H9 (cell line): ENCODE measurements at regions not wholly inside any gene's neighbourhood (a gene's known extent, or its start where the extent isn't known, plus 50 kb on each side); places are given as distances from the start of the nearest gene placed in this dataset.

Experiments
- DNase-seq: peaks from one replicate; pipeline ENCODE4 v3.0.0-alpha.2; 2017
- H2AFZ ChIP-seq: one replicate; pipeline ENCODE4 v1.6.1; 2013; ENCODE audit warnings: mild to moderate bottlenecking, low read length, control low read depth, moderate library complexity
- H2AK5ac ChIP-seq: 2 replicates; pipeline ENCODE4 v1.6.1; 2013; ENCODE audit warnings: low read length, control low read depth, mixed read lengths; ENCODE audit not compliant: insufficient read length
- H2BK120ac ChIP-seq: one replicate; pipeline ENCODE4 v1.6.1; 2013; ENCODE audit warnings: low read depth, mild to moderate bottlenecking, low read length, control low read depth, inconsistent platforms; ENCODE audit not compliant: poor library complexity, severe bottlenecking
- H2BK12ac ChIP-seq: 2 replicates; pipeline ENCODE4 v1.6.1; 2013; ENCODE audit warnings: low read length, control low read depth, mixed read lengths, low read depth; ENCODE audit not compliant: insufficient read length
- H2BK15ac ChIP-seq: 2 replicates; pipeline ENCODE4 v1.6.1; 2013; ENCODE audit warnings: low read depth, low read length, control low read depth
- H2BK20ac ChIP-seq: one replicate; pipeline ENCODE4 v1.6.1; 2013; ENCODE audit warnings: low read depth, mild to moderate bottlenecking, low read length, control low read depth, inconsistent platforms; ENCODE audit not compliant: poor library complexity, severe bottlenecking
- H2BK5ac ChIP-seq: 2 replicates; pipeline ENCODE4 v1.6.1; 2013; ENCODE audit warnings: low read length, control low read depth, mixed read lengths; ENCODE audit not compliant: insufficient read length
- H3K14ac ChIP-seq: 2 replicates; pipeline ENCODE4 v1.6.1; 2013; ENCODE audit warnings: low read length, control low read depth; ENCODE audit not compliant: insufficient read depth
- H3K18ac ChIP-seq: 2 replicates; pipeline ENCODE4 v1.6.1; 2013; ENCODE audit warnings: low read depth, mild to moderate bottlenecking, mixed read lengths, low read length, control low read depth; ENCODE audit not compliant: insufficient read length
- H3K23ac ChIP-seq: 2 replicates; pipeline ENCODE4 v1.6.1; 2013; ENCODE audit warnings: low read length, control low read depth, mixed read lengths, low read depth; ENCODE audit not compliant: insufficient read length
- H3K23me2 ChIP-seq: 2 replicates; pipeline ENCODE4 v1.6.1; 2013; ENCODE audit warnings: low read depth, mild to moderate bottlenecking, mixed read lengths, low read length, control low read depth; ENCODE audit not compliant: insufficient read length, poor library complexity, severe bottlenecking
- H3K27ac ChIP-seq: 2 replicates; pipeline ENCODE4 v1.5.1; 2013; ENCODE audit warnings: low read length, control low read depth, mixed read lengths, low read depth; ENCODE audit not compliant: insufficient read length
- H3K27me3 ChIP-seq: 2 replicates; pipeline ENCODE4 v1.6.1; 2013; ENCODE audit warnings: low read length, control low read depth, inconsistent platforms; ENCODE audit not compliant: insufficient read depth
- H3K4ac ChIP-seq: 2 replicates; pipeline ENCODE4 v1.6.1; 2013; ENCODE audit warnings: low read depth, mild to moderate bottlenecking, control low read depth, inconsistent platforms, low read length, moderate library complexity
- H3K4me1 ChIP-seq: 2 replicates; pipeline ENCODE4 v1.6.1; 2013; ENCODE audit warnings: low read length, control low read depth, inconsistent platforms; ENCODE audit not compliant: insufficient read depth
- H3K4me2 ChIP-seq: 2 replicates; pipeline ENCODE4 v1.6.1; 2013; ENCODE audit warnings: low read length, control low read depth, mixed read lengths; ENCODE audit not compliant: insufficient read length, insufficient read depth
- H3K56ac ChIP-seq: 2 replicates; pipeline ENCODE4 v1.6.1; 2013; ENCODE audit warnings: low read depth, mild to moderate bottlenecking, mixed read lengths, low read length, control low read depth; ENCODE audit not compliant: insufficient read length
- H3K79me1 ChIP-seq: 2 replicates; pipeline ENCODE4 v1.6.1; 2013; ENCODE audit warnings: low read depth, mild to moderate bottlenecking, moderate library complexity, low read length, control low read depth, inconsistent platforms; ENCODE audit not compliant: insufficient read depth, poor library complexity, severe bottlenecking
- H3K79me2 ChIP-seq: 2 replicates; pipeline ENCODE4 v1.6.1; 2013; ENCODE audit warnings: low read length, control low read depth, inconsistent platforms; ENCODE audit not compliant: insufficient read depth
- H3K9ac ChIP-seq: 2 replicates; pipeline ENCODE4 v1.6.1; 2013; ENCODE audit warnings: low read length, control low read depth, mixed read lengths; ENCODE audit not compliant: insufficient read length; ENCODE audit errors: extremely low read depth
- H3K9me3 ChIP-seq: one replicate; pipeline ENCODE4 v1.6.1; 2013; ENCODE audit warnings: low read depth, low read length, inconsistent platforms; ENCODE audit not compliant: control insufficient read depth
- H3T11ph ChIP-seq: one replicate; pipeline ENCODE4 v1.6.1; 2013; ENCODE audit warnings: mild to moderate bottlenecking, low read length, control low read depth, inconsistent platforms
- H4K20me1 ChIP-seq: one replicate; pipeline ENCODE4 v1.6.1; 2013; ENCODE audit not compliant: control insufficient read depth, insufficient read length, insufficient read depth
- H4K5ac ChIP-seq: 2 replicates; pipeline ENCODE4 v1.6.1; 2013; ENCODE audit warnings: low read depth, mild to moderate bottlenecking, mixed read lengths, low read length, control low read depth; ENCODE audit not compliant: insufficient read length
- H4K8ac ChIP-seq: replicated peaks from 2 replicates; pipeline ENCODE4 v1.6.1; 2013; ENCODE audit warnings: low read length, control low read depth, mixed read lengths, low read depth; ENCODE audit not compliant: insufficient read length
- H4K91ac ChIP-seq: 2 replicates; pipeline ENCODE4 v1.6.1; 2013; ENCODE audit warnings: low read depth, mild to moderate bottlenecking, moderate library complexity, mixed read lengths, low read length, control low read depth; ENCODE audit not compliant: insufficient read length
- H3K27ac Mint-ChIP-seq, 3 experiments: 2 replicates in 2 of 3; 3 replicates in 1 of 3; pipeline ENCODE4 v1.8.0; 2020 to 2021; ENCODE audit warnings: mixed read lengths in 3 of 3, mild to moderate bottlenecking in 1 of 3, moderate library complexity in 1 of 3
- H3K27me3 Mint-ChIP-seq: 2 replicates; pipeline ENCODE4 v1.8.0; 2021; ENCODE audit warnings: low read depth, mild to moderate bottlenecking, moderate library complexity, mixed read lengths
- H3K36me3 Mint-ChIP-seq, 3 experiments: 2 replicates in 2 of 3; 3 replicates in 1 of 3; pipeline ENCODE4 v1.8.0; 2020 to 2021; ENCODE audit warnings: low read depth in 3 of 3, mixed read lengths in 3 of 3; ENCODE audit not compliant: insufficient read depth in 1 of 3
- H3K4me1 Mint-ChIP-seq, 2 experiments: 2 replicates each; pipeline ENCODE4 v1.8.0; 2020; ENCODE audit warnings: mixed read lengths in 2 of 2
- H3K4me3 Mint-ChIP-seq, 2 experiments: 2 replicates in 1 of 2; 3 replicates in 1 of 2; pipeline ENCODE4 v1.8.0; 2020 to 2021; ENCODE audit warnings: mild to moderate bottlenecking in 2 of 2, mixed read lengths in 2 of 2, moderate library complexity in 1 of 2
- H3K9me3 Mint-ChIP-seq, 2 experiments: 2 replicates in 1 of 2; 3 replicates in 1 of 2; pipeline ENCODE4 v1.8.0; 2020; ENCODE audit warnings: mild to moderate bottlenecking in 2 of 2, mixed read lengths in 2 of 2, moderate library complexity in 1 of 2
- WGBS: extraction: QIAGEN DNeasy Blood & Tissue Kit; methylation state at CpG from one replicate; pipeline ENCODE4 v1.1.7; 2013; ENCODE audit warnings: missing lambda C conversion rate, low lambda C conversion rate, mixed read lengths; ENCODE audit not compliant: insufficient read length; ENCODE audit errors: extremely low coverage; 5-methylcytosine and 5-hydroxymethylcytosine counted together
- TF ChIP-seq, protein P1 (sequence below): fragments of 200-600 bp; sonication (generic); conservative IDR thresholded peaks from 3 replicates; pipeline ENCODE4 v1.8.0; 2021; ENCODE audit warnings: antibody characterized with exemption, mild to moderate bottlenecking

DNA sequence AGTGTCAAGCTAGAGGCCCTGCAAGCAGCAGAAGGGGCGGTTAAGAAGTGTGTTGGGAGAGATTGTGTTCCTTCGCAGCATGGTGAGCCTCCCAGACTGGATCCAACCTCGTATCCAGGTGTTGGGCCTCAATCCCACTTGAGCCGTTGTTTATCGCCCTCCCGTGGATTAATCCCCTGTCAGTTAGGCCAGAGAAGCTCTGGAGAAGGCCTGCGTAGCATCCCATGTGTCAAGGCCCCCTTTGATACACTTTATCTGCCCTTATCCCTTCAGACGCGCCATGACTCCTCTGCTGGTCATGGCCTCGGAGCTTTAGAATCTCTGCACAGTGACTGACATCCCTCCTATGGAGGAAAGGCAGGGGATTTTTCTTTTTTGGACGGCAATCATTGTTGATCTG lies 181.0 kb downstream of the ZFP64 start:
- no peak overlapping the region for H2BK20ac ChIP-seq

More for the DNA sequence above, 181.0 kb downstream of the ZFP64 start:
- Histone ChIP-seq H3K4me1 (no peaks in the 10 kb centered on the region), H3K14ac (no peak overlapping the region; the same call in 1 of the 2 replicates), H3K79me2 (no peaks in the 10 kb centered on the region), H3K79me1 (no peaks in the 10 kb centered on the region), H2BK120ac (no peak overlapping the region), H4K91ac (no peak overlapping the region), H4K8ac (no peak overlapping the region), H3T11ph (no peak overlapping the region), H2AFZ (no peak overlapping the region), H2BK15ac (no peak overlapping the region), H4K20me1 (no peaks in the 10 kb centered on the region), H3K4ac (no peak overlapping the region), H3K27me3 (no peaks in the 10 kb centered on the region), H3K23me2 (no peaks in the 10 kb centered on the region), H3K56ac (no peak overlapping the region), H3K27ac (no peak overlapping the region), H2BK12ac (no peak overlapping the region), H3K18ac (no peak overlapping the region), H3K23ac (no peak overlapping the region), H4K5ac (no peak overlapping the region), H3K9ac (no peak overlapping the region), H2AK5ac (no peak overlapping the region), H3K4me2 (no peak overlapping the region), H2BK5ac (no peak overlapping the region), H3K9me3 (no peaks in the 10 kb centered on the region)
- no CpG with 5 or more reads among the region's 11 CpGs for WGBS
- Mint-ChIP-seq H3K4me3 (no peak overlapping the region), H3K36me3 (0 out of 7 replicates have a peak, but pooled peaks cover 0 to 4% (median 0%) of the 10 kb centered on the region in 3 experiments), H3K9me3 (no peaks in the 10 kb centered on the region; a peak in 1 of 5 replicates), H3K4me1 (peaks cover 29 to 34% of the 10 kb centered on the region in 2 experiments), H3K27me3 (no peaks in the 10 kb centered on the region), H3K27ac (peak overlapping the region in 2 of 3 experiments; percentile 55 to 88; a peak in 3 of 7 replicates)
- peak; percentile 43 for DNase-seq
- TF ChIP-seq, protein P1, sequence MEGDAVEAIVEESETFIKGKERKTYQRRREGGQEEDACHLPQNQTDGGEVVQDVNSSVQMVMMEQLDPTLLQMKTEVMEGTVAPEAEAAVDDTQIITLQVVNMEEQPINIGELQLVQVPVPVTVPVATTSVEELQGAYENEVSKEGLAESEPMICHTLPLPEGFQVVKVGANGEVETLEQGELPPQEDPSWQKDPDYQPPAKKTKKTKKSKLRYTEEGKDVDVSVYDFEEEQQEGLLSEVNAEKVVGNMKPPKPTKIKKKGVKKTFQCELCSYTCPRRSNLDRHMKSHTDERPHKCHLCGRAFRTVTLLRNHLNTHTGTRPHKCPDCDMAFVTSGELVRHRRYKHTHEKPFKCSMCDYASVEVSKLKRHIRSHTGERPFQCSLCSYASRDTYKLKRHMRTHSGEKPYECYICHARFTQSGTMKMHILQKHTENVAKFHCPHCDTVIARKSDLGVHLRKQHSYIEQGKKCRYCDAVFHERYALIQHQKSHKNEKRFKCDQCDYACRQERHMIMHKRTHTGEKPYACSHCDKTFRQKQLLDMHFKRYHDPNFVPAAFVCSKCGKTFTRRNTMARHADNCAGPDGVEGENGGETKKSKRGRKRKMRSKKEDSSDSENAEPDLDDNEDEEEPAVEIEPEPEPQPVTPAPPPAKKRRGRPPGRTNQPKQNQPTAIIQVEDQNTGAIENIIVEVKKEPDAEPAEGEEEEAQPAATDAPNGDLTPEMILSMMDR: no peak; the same call in 2 of the 3 replicates
